ENCODE measurements at regions not wholly inside any gene's neighbourhood (a gene's known extent, or its start where the extent isn't known, plus 50 kb on each side); places are given as distances from the start of the nearest gene placed in this dataset.
"Not testable (repeated sequence)": the region's sequence is repeated elsewhere in the genome, so short reads cannot be mapped to it uniquely, and the experiment has no call there.

DNA sequence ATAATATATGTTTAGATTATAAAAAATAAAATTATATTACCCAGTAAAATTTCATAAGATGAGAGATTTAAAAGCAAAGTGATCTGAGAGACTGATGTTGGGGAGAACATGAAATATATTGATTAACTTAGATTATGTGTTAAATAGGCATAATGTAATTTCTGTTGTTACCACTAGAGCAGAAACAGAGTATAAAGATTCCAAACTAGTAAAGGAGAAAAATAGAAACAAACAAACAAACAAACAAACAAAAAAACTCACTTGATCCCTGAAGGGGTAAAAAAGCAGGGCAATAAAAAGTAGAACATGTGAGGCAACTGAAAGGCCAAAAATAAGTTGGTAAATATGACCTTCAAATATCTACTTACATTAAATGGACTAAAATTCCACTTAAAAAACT, 640.4 kb upstream of the RGS18 start:
- H3K4me3 Mint-ChIP-seq: no peak overlapping the region
- peaks cover 13% of the 10 kb centered on the region for H3K9me3 Mint-ChIP-seq
- H3K36me3 Mint-ChIP-seq: no peaks in the 10 kb centered on the region
- DNase-seq (ENCODE audit: low spot score in 2 of 2) (no peak), ATAC-seq (no peak)
- no peak overlapping the region for H3K27ac Mint-ChIP-seq
- no peaks in the 10 kb centered on the region for H3K4me1 Mint-ChIP-seq

DNA sequence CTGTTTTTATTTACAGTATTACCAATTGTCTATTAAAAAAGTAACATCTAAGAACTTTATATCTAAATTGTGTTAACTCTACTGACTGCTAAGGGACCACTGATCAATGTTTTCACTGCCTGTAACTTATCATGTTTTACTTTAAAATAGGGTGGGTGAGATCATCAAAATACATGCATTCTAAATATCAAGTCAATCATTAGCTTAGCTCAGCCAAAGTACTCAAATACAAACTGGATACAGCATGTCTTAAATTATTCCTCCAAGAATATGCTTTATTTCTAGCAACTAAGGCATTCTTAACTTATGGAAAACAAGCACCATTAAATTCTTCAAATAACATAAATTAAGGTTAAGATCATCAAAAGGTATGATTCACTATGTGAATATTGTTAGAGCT, 638.7 kb upstream of the RGS18 start:
- Mint-ChIP-seq H3K9me3 (peaks cover 15% of the 10 kb centered on the region), H3K27ac (no peak overlapping the region), H3K4me1 (no peaks in the 10 kb centered on the region), H3K4me3 (no peak overlapping the region), H3K36me3 (no peaks in the 10 kb centered on the region)
- ATAC-seq: no peak
- DNase-seq (ENCODE audit: low spot score in 2 of 2): no peak

DNA sequence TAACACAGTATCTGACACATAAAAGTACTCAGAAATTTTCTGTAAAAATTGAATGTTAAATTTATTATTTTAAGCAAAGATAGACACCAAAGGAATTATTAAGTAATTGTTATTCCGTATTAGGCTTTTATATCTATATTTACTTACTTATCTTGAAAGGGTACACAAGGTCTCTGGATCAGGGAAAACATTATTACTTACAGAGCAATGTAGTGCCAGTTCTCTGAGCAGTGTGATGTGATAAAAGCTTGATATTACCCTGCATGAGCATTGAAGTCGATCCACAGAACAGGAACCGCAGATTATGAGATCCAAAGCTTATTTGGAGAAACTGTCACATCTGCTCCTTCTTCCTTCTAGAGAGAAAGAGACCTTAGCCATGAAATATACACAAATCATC, 637.9 kb upstream of the RGS18 start:
- ATAC-seq (no peak), DNase-seq (ENCODE audit: low spot score in 2 of 2) (no peak)
- Mint-ChIP-seq H3K27ac (no peak overlapping the region), H3K4me3 (no peak overlapping the region), H3K9me3 (peaks cover 14% of the 10 kb centered on the region), H3K36me3 (no peaks in the 10 kb centered on the region), H3K4me1 (no peaks in the 10 kb centered on the region)

DNA sequence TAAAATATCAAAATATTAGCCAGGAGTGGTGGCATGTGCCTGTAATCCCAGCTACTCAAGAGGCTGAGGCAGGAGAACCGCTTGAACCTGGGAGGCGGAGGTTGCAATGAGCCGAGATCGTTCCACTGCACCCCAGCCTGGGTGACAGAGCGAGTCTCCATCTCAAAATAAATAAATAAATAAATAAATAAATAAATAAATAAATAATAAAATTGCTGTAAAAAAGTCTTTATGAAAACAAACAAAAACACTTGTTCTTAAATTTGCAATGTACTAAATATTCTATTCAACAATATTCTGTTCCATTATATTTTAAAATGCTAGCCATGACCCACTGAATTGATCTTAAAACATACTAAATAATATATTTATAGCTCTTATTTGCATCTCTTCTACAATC, 632.3 kb upstream of the RGS18 start:
- not testable (repeated sequence) for H3K4me1 Mint-ChIP-seq; DNase-seq (ENCODE audit: low spot score in 2 of 2); H3K4me3 Mint-ChIP-seq; H3K27ac Mint-ChIP-seq; H3K36me3 Mint-ChIP-seq; ATAC-seq
- peaks cover 11% of the 10 kb centered on the region for H3K9me3 Mint-ChIP-seq

DNA sequence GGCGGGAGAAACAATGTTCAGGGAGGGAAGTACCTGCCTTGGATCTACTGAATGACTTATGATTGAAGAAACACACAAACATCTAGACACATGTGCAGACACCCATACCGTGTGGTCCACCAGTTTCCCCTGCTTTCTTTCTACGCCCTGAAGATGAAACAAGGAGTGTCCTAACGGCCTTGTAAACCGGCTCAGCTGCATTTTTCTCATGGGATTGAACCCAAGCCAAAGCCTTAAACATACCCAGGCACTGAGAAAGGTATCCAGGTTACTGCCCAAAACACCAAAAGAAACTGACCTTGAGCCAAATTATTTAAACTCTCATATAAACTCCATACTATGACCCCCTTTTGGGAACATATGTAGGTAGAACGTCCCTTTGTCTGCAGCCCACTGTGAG, 630.0 kb upstream of the RGS18 start:
- peaks cover 8% of the 10 kb centered on the region for H3K9me3 Mint-ChIP-seq
- H3K36me3 Mint-ChIP-seq: no peaks in the 10 kb centered on the region
- no peaks in the 10 kb centered on the region for H3K4me1 Mint-ChIP-seq
- no peak overlapping the region for H3K27ac Mint-ChIP-seq
- DNase-seq (ENCODE audit: low spot score in 2 of 2): no peak
- ATAC-seq: no peak
- H3K4me3 Mint-ChIP-seq: no peak overlapping the region

DNA sequence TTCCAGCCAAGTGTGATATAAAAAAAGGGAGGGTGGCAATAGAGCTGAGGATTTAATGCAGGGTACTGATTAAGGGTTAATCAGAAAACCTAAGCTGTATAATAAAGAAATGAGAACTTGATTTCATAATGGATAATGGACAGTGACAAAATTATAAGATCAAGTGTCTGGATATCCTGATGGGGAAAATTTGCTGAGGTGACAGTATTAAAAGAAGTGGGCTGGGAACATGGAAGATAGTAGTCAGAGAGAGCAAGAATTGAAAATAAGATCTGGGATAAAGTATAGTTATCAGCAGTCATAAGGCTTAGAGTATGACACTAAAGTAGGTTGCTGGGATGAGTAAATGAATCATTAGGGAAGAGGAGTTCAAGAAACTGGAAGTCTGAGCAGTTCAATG, 627.3 kb upstream of the RGS18 start:
- Mint-ChIP-seq H3K4me1 (no peaks in the 10 kb centered on the region), H3K36me3 (no peaks in the 10 kb centered on the region), H3K27ac (no peak overlapping the region), H3K4me3 (no peak overlapping the region), H3K9me3 (peaks cover 9% of the 10 kb centered on the region)
- DNase-seq (ENCODE audit: low spot score in 2 of 2) (no peak), ATAC-seq (no peak)

DNA sequence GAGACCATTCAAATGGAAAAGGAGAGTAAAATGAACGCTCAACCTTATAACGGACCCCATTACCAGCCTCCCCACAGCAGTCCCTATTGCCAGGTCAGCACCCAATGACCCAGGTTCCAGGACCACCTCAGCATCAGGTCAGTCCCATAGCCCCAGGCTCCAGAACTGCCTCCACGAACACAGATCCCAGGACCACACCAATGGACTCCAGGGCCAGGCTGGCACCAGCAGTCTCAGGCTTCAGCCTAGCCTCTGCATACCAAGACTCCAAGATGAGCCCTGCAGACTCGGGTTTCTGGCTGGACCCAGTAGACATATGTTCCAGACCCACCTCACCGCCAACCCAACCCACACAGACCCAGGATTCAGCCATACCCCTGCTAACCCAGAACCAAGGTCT, 625.0 kb upstream of the RGS18 start:
- Mint-ChIP-seq H3K4me3 (no peak overlapping the region), H3K4me1 (no peaks in the 10 kb centered on the region), H3K36me3 (no peaks in the 10 kb centered on the region), H3K9me3 (peaks cover 8% of the 10 kb centered on the region), H3K27ac (no peak overlapping the region)
- ATAC-seq: no peak
- no peak for DNase-seq (ENCODE audit: low spot score in 2 of 2)

DNA sequence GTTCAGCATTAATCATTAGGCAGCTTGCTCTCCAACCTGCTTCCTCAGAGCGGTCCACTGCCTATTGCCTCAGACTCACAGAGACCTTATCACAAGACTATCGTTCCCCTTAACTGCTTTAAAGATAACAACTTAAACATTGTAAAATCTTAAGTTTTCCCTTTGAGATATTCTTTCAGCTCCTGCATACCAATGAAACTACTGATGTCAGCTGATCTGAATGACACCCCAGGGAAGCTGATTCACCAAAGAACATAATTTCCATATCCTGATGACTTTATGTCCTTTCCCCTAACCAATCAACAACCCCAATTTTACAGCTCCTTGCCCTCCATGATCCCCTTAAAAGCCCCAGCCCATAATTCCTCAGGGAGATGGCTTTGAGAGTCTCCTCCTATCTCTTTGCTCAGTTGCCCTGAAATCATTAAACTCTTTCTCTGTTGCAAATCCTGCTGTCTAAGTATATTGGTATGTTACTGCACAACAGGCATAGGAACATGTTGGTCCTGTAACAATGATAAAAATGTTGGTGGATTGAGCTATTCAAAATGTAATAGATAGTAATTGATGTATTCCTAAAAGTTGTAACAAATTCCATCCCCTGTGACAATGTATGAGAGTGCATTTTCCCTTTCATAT, 621.4 kb upstream of the RGS18 start:
- no peak for DNase-seq (ENCODE audit: low spot score in 2 of 2)
- H3K9me3 Mint-ChIP-seq: peaks cover 8% of the 10 kb centered on the region
- H3K36me3 Mint-ChIP-seq: no peaks in the 10 kb centered on the region
- no peak overlapping the region for H3K4me3 Mint-ChIP-seq
- no peaks in the 10 kb centered on the region for H3K4me1 Mint-ChIP-seq
- no peak for ATAC-seq
- H3K27ac Mint-ChIP-seq: no peak overlapping the region

DNA sequence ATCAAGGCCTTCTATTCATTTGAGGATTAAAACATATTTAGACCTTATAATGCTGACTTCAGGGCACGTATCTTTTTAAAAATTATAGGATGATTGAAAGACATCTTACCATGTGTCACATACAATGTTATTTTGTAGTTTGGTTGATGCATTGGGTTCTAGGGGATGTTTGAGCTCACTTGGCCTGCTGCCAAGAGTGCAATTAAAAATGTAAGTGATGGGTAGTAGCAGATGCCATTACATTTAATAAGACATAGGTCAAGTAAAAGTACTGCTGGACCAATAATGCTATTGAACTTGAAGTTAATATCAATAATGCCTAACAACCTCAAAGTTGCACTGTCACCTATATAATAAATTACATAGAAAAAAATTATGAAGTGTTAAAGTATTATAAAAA, 616.5 kb upstream of the RGS18 start:
- no peak for DNase-seq (ENCODE audit: low spot score in 2 of 2)
- ATAC-seq: no peak
- no peaks in the 10 kb centered on the region for H3K36me3 Mint-ChIP-seq
- no peak overlapping the region for H3K27ac Mint-ChIP-seq
- no peak overlapping the region for H3K4me3 Mint-ChIP-seq
- H3K9me3 Mint-ChIP-seq: peaks cover 9% of the 10 kb centered on the region
- H3K4me1 Mint-ChIP-seq: no peaks in the 10 kb centered on the region

DNA sequence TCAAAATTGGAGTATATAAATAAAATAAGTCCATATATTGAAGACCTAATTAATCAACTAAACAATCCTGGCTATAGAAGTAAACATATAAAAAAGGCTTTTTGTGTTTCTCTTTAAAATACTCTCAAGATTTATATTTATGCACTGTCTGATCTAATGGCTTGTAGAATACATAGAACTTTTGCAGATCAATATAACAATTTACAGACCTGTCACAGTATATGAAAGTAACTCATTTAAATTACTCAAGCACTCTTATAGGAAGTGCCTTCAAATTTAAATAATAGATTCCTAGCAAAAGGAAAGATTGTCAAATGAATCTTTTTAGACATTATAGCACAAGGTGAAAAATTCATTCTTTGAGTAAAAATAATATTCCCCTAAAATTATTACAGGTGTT, 615.8 kb upstream of the RGS18 start:
- Mint-ChIP-seq H3K27ac (no peak overlapping the region), H3K36me3 (no peaks in the 10 kb centered on the region), H3K9me3 (peaks cover 9% of the 10 kb centered on the region), H3K4me3 (no peak overlapping the region), H3K4me1 (no peaks in the 10 kb centered on the region)
- no peak for DNase-seq (ENCODE audit: low spot score in 2 of 2)
- no peak for ATAC-seq

DNA sequence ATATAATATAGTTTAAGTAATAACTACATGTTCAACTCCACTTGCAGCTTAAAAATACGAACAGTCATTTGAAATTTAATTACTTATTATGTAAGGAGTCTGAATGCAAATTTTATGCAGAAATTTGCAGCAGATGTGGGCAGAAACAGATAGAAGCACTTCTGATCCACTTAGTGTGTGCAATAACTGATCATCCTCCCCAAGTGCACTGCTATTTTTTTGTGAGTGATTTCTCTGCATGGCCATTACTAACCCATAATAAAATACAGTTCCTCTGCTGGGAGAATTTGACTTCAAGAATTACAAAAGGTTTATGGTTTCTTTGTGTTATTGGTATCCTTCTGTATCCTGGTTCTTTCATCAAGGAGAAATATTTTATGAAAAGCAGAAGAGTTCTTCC, 611.5 kb upstream of the RGS18 start:
- Mint-ChIP-seq H3K9me3 (peaks cover 15% of the 10 kb centered on the region), H3K4me3 (no peak overlapping the region), H3K4me1 (no peaks in the 10 kb centered on the region), H3K27ac (no peak overlapping the region), H3K36me3 (no peaks in the 10 kb centered on the region)
- ATAC-seq (no peak), DNase-seq (ENCODE audit: low spot score in 2 of 2) (no peak)

DNA sequence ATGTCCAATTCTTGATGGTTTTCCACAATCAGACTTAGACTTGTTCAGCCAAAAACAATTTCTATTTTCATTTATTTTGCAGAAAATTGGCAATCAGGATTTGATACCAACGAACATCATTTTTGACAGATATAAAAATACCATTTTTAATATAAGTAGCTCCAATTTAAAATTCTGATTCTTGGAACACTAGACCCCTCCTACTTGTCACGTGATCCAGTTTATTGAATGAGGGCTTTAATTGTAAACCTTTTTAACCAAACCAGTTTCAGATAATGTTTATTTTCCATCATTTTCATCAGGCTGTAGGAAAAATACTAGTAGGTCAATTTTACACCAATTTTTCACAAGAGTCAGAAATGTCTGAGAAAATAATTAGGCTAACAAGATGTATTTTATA, 607.2 kb upstream of the RGS18 start:
- Mint-ChIP-seq H3K4me3 (no peak overlapping the region), H3K27ac (no peak overlapping the region), H3K9me3 (peaks cover 16% of the 10 kb centered on the region), H3K4me1 (no peaks in the 10 kb centered on the region), H3K36me3 (no peaks in the 10 kb centered on the region)
- no peak for ATAC-seq
- DNase-seq (ENCODE audit: low spot score in 2 of 2): no peak

DNA sequence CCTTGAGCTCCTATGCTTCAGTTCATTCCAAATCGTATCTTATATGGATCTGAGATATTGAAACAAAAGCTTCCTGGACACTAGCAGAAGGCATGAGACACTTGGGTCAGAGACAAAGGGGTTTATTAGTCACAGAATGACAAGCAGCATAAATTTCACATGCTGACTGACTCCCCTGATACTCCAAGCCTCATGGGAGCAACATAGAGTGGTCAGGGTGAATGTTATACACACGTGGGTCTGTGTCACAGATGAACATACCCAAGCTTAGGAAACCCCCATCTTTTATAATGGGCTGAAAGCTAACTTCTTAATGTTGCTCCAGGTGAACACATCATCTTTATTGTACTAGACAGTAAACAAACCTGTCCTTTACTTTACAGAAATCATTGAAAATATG, 599.9 kb upstream of the RGS18 start:
- Mint-ChIP-seq H3K36me3 (no peaks in the 10 kb centered on the region), H3K4me3 (no peak overlapping the region)
- no peak for ATAC-seq

DNA sequence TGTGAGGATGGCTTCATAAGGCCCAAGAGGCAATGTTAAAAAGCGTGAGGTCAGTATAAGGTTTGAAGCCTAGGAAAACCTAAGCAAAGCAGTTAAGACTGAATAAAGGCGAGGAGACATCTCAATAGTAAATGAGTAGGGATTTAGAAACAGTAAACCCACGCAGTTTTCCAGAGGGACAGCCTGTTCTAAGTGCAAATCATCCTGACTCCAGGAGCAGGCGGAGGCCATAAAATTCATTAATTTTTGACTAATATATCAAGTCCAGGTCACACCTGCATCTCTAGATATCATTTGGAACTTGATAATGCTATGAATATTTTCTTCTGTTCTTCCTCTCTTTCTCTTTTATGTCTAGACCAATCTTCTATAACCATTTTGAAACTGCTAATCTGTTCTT, 597.0 kb upstream of the RGS18 start:
- Mint-ChIP-seq H3K27ac (no peak overlapping the region), H3K4me1 (no peaks in the 10 kb centered on the region), H3K36me3 (no peaks in the 10 kb centered on the region), H3K4me3 (no peak overlapping the region), H3K9me3 (peaks cover 12% of the 10 kb centered on the region)
- ATAC-seq: no peak
- no peak for DNase-seq (ENCODE audit: low spot score in 2 of 2)

More for the DNA sequence above, 599.9 kb upstream of the RGS18 start:
- H3K27ac Mint-ChIP-seq: no peak overlapping the region
- peaks cover 15% of the 10 kb centered on the region for H3K9me3 Mint-ChIP-seq
- no peaks in the 10 kb centered on the region for H3K4me1 Mint-ChIP-seq
- DNase-seq (ENCODE audit: low spot score in 2 of 2): no peak

DNA sequence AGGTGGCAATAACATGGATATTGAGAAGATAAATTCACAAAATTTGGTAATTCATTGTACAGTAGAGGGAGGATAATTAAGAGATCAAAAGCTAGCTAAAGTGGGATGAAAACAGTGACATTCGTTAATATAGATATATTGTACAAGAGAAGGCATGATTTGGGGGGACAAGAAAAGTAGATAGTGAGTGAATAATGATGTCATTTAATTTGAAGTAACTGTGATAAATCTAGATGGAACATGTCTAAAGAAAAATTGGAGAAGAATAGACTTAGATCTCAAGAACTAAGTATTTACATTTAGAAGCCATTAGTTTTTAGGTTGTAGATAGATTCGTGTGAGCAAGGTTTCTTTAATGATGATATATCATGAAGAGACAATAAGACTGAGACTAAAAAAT, 594.0 kb upstream of the RGS18 start:
- Mint-ChIP-seq H3K4me1 (no peaks in the 10 kb centered on the region), H3K4me3 (no peak overlapping the region), H3K9me3 (peaks cover 9% of the 10 kb centered on the region), H3K27ac (no peak overlapping the region), H3K36me3 (no peaks in the 10 kb centered on the region)
- no peak for ATAC-seq
- no peak for DNase-seq (ENCODE audit: low spot score in 2 of 2)

DNA sequence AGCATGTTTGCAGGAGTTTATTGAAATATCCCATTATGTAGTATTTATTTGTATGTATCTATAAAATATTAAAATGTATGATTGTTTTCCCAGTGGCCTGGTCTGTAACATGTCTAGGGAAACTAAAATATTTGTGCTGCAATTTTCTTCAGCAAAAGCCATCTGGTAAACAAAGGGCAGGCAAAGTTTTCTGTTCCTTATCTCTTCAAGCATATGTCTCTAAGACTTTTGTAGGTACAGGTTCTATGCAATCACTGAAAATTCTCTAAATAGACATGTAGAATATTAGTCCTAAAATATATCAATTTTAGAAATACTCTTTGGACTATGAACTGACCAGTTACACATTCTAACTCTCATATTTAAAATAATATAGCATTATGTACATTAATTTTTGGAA, 585.8 kb upstream of the RGS18 start:
- H3K4me1 Mint-ChIP-seq: no peaks in the 10 kb centered on the region
- DNase-seq (ENCODE audit: low spot score in 2 of 2): no peak
- peaks cover 3% of the 10 kb centered on the region for H3K9me3 Mint-ChIP-seq
- H3K4me3 Mint-ChIP-seq: no peak overlapping the region
- no peaks in the 10 kb centered on the region for H3K36me3 Mint-ChIP-seq
- H3K27ac Mint-ChIP-seq: no peak overlapping the region
- no peak for ATAC-seq

DNA sequence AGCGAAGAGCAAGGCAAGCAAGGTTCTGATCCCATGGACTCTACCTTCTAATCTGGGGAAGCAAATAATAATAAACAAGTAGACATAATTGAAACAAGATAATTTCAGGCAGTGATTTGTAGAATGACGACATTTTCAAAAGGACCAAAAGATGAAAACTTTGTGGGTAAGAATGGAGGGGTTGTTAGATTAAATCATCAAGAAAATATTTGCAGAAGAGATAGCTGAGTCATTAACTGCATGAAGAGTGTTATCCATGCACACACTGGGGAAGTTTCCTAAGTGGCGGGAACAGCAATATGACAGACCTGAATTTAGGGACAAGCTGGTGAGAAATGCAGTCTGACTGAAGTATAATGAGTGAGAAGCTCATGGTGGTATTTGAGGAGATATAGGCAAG, 583.1 kb upstream of the RGS18 start:
- Mint-ChIP-seq H3K4me1 (no peaks in the 10 kb centered on the region), H3K4me3 (no peak overlapping the region), H3K36me3 (no peaks in the 10 kb centered on the region), H3K9me3 (peaks cover 3% of the 10 kb centered on the region), H3K27ac (no peak overlapping the region)
- ATAC-seq: no peak
- DNase-seq (ENCODE audit: low spot score in 2 of 2): no peak
